Stimulated activated CD8-positive, alpha-beta memory T cell treated with anti-CD3 and anti-CD28 coated beads, Interleukin-15, amount 100 ng/mL, for 48 hours (primary cell): ENCODE measurements at regions not wholly inside any gene's neighbourhood (a gene's known extent, or its start where the extent isn't known, plus 50 kb on each side); places are given as distances from the start of the nearest gene placed in this dataset.

Experiments
- DNase-seq, 2 donors: peaks; one replicate each; pipeline ENCODE4 v3.0.0-alpha.2; 2020; ENCODE audit warnings: low read depth in 2 of 2

DNA sequence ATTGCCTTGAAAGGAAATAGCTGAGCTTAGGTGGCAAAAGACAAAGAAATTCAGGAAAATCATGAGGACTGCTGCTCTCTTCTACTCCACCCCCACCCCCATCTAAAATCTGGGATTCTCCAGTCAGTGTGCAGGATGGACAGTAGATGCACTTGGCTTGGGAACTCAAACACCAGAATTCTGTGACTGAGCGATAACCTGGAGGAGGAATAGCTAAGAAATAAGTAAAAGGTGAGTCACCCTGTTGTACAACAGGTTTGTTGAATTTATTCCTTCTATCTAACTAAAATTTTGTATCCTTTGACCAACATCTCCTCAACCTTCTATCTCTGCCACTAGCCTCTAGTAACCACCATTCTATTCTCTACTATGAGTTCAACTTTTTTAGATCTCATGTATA, 1029.9 kb upstream of the ACVR2A start:
- DNase-seq, result no peak

GRCh38 chr2:146807568-146808168, 1037.2 kb upstream of the ACVR2A start:
- no peak for DNase-seq

GRCh38 chr2:146806364-146807005, 1038.3 kb upstream of the ACVR2A start:
- no peak for DNase-seq

- no peak for DNase-seq
Measured at GRCh38 chr2:146804288-146804687, 1040.5 kb upstream of the ACVR2A start.

DNA sequence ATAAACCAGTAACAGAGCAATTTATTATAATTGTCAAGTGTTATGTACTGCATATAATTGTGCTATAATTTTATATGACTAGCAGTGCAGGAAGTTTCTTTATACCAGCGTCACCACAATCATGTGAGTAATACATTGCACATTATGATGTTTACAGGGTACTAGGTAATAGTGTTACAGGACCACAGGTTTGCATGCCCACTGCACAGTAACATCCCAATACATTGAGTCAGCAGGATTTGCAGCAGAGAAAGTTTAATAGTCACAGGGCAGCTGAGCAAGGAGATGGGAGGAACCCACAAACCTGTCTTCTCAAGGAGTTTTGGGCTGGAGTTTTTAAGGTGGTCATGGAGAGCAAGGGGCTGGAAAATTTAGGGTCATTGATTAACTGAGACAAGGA, 1042.9 kb upstream of the ACVR2A start:
- DNase-seq, result no peak

DNA sequence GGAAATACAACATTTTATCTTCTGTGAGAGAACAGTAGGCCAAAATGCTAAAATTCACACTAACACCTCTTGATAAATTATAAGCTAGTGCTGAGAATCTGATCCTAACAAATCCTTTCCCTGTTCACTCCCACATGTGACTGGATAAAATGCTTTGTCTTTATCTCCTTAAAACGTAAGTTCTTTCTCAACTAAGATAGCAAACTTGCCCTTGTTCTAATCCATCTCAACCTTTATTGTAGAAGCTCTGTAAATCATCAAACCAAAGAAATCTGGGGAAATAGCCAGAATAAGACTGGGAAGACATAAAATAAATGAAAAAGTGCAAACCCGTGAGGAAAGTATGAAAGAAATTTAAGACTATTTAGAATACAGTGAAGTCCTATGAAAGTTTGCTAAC, 1058.4 kb upstream of the ACVR2A start:
- no peak for DNase-seq

DNA sequence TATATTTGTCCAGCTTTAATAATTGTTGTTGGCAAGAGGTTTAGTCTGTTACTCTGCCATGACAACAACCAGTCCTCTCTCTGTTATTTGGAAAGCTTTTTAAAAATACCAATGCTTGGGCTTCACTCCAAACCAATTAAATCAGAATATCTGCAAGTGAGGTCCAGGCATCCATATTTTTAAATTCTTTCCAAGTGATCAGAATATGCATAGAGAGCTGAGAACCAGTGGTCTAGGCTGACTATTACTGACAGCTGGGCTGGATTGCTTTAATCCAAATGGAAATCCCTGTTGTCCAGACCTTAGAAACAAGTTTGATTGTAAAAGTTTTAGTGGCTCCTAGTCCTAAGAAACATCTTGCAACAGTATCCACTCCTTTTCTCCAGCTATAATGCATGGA, 1059.7 kb upstream of the ACVR2A start:
- DNase-seq, result no peak

- no peak for DNase-seq
Measured at GRCh38 chr2:146784602-146785001, 1060.2 kb upstream of the ACVR2A start.

DNA sequence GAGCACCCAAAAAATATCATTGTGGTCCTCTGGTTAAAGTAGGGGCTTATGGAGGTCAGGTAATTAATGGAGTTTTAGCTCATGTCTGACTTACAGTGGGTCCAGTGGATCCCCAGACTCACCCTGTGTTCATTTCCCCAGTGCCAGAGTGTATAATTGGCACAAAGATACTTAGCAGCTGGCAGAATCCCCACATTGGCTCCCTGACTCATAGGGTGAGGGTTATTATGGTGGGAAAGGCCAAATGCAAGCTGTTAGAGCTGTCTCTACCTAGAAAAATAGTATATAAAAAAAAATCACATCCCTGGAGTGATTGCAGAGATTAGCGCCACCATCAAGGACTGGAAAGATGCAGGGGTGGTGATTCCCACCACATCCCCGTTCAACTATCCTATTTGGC, 1067.6 kb upstream of the ACVR2A start:
- no peak for DNase-seq

DNA sequence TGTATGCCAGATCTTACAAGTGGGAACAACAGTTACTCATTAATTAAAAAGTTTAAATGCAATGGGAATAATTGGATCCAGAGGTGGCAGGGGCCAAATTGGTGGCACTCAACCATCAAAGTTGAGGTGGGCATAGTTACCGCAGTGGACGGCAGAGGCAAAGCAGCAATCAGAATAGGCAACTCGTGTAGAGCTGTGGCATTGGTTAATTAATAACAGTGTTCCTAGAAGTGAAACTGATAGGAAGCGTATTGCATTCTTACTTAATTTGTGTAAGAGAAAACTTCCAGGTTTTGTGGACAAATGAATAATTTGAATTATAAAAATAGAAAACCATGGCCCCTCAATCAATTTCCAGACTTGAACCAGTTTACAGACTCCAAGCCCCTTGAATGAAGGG, 1068.2 kb upstream of the ACVR2A start:
- no peak for DNase-seq

GRCh38 chr2:146771531-146771930, 1073.3 kb upstream of the ACVR2A start:
- DNase-seq, result no peak

GRCh38 chr2:146764301-146764700, 1080.5 kb upstream of the ACVR2A start:
- DNase-seq, result no peak

DNA sequence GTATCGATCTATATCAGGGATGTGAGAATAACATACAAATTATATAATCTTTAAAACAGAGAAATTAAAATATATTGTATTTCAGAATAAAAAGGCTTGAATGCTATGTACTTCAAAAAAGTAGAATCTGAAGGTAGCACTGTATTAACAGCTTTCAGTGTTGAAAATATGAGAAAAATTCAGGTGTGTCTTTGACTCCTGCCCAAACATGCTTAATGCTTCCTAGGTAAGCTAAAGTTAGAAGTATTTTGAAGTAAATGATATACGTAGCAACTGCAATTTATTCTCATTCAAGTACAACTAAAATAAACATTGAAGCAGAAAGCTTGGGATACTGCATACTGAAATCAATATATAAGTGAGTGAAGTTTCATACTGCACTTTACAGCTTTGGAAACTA, 1082.0 kb upstream of the ACVR2A start:
- no peak for DNase-seq

- DNase-seq, result no peak
Measured at GRCh38 chr2:146754606-146755005, 1090.2 kb upstream of the ACVR2A start.

GRCh38 chr2:146748046-146748445, 1096.8 kb upstream of the ACVR2A start:
- DNase-seq, result no peak

DNA sequence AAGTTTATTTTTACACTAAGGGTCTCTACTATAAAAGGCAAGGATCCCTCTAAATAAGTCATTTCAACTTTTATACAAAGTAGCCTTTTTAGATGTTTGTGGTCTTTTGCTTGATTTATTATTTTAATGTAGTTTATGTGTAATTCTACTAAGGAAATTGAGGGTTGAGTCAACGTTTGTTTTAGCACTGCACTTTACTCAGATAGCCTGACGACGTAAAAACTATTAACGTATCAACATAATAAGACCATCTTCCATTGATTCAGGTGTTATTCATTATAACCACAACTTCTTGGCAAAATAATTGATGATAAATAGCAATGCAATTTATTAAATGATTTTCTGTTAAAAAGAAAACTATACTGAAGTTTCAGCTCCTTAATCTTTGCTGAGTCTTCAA, 1103.6 kb upstream of the ACVR2A start:
- no peak for DNase-seq

DNA sequence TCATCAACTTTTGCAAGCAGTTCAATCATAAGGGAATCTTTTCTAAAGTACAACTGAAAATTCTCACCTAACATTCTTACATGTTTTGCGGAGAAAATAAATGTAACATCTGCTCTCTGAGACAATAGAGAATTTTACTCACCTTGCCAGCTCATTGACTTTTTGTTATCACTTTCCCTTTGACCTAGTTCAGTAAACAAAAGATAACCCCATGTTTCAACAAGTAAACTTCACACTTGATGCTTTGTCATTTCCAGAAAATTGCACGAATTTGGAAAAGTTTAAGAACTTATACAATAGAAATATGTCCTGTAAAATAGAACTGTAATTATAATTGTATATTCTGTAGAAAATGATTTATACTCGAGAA, 1110.0 kb upstream of the ACVR2A start:
- no peak for DNase-seq

- no peak for DNase-seq
Measured at GRCh38 chr2:146734042-146734820, 1110.6 kb upstream of the ACVR2A start.

- DNase-seq, result no peak
Measured at GRCh38 chr2:146730882-146731281, 1113.9 kb upstream of the ACVR2A start.

- no peak for DNase-seq
Measured at GRCh38 chr2:146721486-146721885, 1123.3 kb upstream of the ACVR2A start.

- no peak for DNase-seq
Measured at GRCh38 chr2:146720170-146720569, 1124.7 kb upstream of the ACVR2A start.

GRCh38 chr2:146716591-146716990, 1128.2 kb upstream of the ACVR2A start:
- DNase-seq, result no peak

- DNase-seq, result no peak
Measured at GRCh38 chr2:146709004-146709403, 1135.8 kb upstream of the ACVR2A start.
